Urinary bladder (tissue), 3 donors: ENCODE measurements at regions not wholly inside any gene's neighbourhood (a gene's known extent, or its start where the extent isn't known, plus 50 kb on each side); places are given as distances from the start of the nearest gene placed in this dataset.

Source experiments
- DNase-seq: peaks from one replicate; pipeline ENCODE4 v3.0.0-alpha.2; 2015; ENCODE audit errors: extremely low spot score
- H3K27ac ChIP-seq: one replicate; pipeline ENCODE4 v1.5.1; 2013; ENCODE audit warnings: low read depth, mild to moderate bottlenecking, moderate library complexity
- H3K36me3 ChIP-seq: one replicate; pipeline ENCODE4 v1.6.1; 2013; ENCODE audit warnings: mild to moderate bottlenecking, moderate library complexity; ENCODE audit not compliant: insufficient read depth
- H3K4me1 ChIP-seq: one replicate; pipeline ENCODE4 v1.6.1; 2013; ENCODE audit warnings: mild to moderate bottlenecking, moderate library complexity; ENCODE audit not compliant: insufficient read depth
- H3K4me3 ChIP-seq: one replicate; pipeline ENCODE4 v1.5.1; 2013; ENCODE audit warnings: low read depth, low read length
- WGBS: extraction: QIAGEN DNeasy Blood & Tissue Kit; methylation state at CpG from one replicate; pipeline ENCODE4 v1.1.7; 2013; 5-methylcytosine and 5-hydroxymethylcytosine counted together
- donor health status: healthy with polysubstance abuse.
- donor health status: healthy.

DNA sequence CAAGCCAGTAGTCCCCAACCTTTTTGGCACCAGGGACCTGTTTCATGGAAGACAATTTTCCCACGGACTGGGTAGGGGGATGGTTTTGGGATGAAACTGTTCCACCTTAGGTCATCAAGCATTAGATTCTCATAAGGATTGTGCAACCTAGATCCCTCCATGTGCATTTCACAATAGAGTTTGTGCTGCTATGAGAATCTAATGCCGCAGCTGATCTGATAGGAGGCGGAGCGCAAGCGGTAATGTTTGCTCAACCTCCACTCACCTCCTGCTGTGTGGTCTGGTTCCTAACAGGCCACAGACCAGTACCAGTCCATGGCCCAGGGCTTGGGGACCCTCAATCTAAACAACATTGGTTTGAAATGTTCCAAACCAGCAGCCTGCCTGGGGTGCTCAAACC, 137.0 kb upstream of the STXBP5 start:
- H3K36me3 ChIP-seq: no peaks in the 10 kb centered on the region
- WGBS: 92% methylated on average over 5 of the region's 5 CpGs
- H3K27ac ChIP-seq: no peak overlapping the region
- DNase-seq: no peak
- no peaks in the 10 kb centered on the region for H3K4me1 ChIP-seq
- H3K4me3 ChIP-seq: no peak overlapping the region

DNA sequence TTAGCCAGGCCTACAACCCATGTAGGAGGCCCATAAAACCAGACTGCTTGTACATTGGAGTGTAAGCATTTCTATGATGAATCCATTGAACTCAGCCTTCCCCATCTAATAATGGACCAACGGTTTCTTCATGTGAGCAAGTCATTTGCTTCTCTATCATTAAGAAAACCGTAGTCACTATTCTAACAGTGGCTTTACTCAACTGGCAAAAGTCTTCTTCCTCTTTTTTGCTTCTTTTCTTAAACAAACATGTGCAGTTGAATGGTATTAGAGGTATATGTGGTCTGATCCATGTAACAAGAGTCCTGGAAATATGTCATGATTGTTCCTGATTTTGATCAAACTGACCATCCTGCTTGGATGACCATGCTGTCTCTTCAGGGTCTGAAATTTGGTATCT, 132.4 kb upstream of the STXBP5 start:
- DNase-seq: no peak
- H3K36me3 ChIP-seq: no peaks in the 10 kb centered on the region
- H3K4me3 ChIP-seq: no peak overlapping the region
- no peaks in the 10 kb centered on the region for H3K4me1 ChIP-seq
- H3K27ac ChIP-seq: no peak overlapping the region
- WGBS: 76% methylated on average over 2 of the region's 2 CpGs

DNA sequence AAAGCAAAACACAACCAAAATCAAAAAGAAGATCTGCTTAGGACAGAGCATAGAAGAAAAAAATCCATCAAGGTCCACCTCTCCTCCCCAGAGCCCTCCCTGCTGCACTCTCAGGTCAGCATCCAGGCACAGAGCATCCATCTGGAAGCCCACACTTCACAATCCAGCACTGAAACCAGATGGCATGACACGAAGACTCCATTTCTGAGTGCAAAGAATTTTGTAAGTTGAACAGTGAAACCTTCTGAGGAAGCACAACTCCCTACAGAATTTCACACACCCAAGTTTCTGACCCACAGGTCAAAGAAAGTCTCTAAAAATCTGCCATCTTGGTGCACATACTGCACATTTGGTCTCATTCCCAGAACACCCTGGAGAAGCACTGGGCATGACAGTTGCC, 128.8 kb upstream of the STXBP5 start:
- no peak overlapping the region for H3K27ac ChIP-seq
- H3K4me1 ChIP-seq: no peaks in the 10 kb centered on the region
- no peak overlapping the region for H3K4me3 ChIP-seq
- DNase-seq: no peak
- WGBS: 75% methylated on average over 1 of the region's 1 CpG
- no peaks in the 10 kb centered on the region for H3K36me3 ChIP-seq

DNA sequence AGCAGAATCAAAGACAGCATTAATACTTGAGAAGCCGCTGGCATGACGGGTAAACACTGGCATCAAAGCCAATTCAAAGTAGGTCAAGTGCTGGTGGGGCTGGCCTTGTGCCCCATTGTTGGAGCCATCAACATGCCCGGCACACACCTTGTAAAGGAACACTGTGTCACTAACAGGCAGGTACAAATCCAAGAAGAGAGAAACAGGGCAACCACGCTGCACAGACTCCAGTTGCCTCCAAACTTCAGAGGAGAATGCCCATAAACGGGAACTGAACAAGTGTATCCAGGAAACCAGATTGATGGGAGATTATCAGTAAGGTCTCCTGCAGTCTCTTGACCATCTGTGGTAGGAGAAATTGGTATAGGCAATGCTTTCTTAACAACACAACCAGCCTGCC, 127.0 kb upstream of the STXBP5 start:
- Histone ChIP-seq H3K4me3 (no peak overlapping the region), H3K27ac (no peak overlapping the region), H3K36me3 (no peaks in the 10 kb centered on the region), H3K4me1 (no peaks in the 10 kb centered on the region)
- DNase-seq: no peak
- WGBS: 85% methylated on average over 5 of the region's 5 CpGs

DNA sequence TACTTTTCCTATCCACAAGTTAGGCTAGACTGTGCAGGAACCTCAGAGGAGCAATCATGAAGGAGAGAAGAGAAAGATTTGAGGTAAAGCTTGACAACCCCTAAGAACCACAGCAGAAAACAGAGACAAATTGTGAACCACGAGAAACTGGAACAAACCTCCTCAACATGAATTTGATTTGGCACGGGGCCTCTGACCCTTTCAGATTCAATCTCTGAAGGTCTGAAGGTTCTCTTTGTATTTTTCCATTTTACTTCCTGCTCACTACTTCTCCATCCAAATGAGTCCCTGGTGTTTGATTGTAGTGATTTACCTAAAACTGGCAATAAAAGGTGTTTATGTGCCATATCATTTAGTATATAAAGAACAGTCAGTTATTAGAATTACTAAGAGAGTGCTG, 126.1 kb upstream of the STXBP5 start:
- DNase-seq: no peak
- Histone ChIP-seq H3K36me3 (no peaks in the 10 kb centered on the region), H3K4me3 (no peak overlapping the region), H3K27ac (no peak overlapping the region), H3K4me1 (no peaks in the 10 kb centered on the region)
- WGBS: 71% methylated on average over 2 of the region's 2 CpGs

DNA sequence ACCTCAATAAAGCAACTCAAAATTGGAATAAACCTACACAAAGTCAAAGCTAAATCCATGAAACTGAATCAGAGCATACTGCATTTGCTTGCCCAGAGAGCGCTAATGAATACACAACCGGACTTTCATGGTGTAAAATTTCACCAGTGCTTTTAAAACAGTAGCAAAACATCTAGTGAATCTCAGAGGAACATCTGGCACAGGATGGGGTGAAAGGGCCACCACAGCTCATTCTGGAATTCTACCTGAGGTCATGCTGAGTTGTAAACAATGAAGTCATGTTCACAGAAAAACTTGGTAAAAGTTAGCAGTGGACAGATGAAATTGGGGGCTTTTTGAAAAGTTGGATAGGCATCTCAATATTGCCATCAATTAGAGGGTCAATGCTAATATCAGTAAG, 125.6 kb upstream of the STXBP5 start:
- Histone ChIP-seq H3K36me3 (no peaks in the 10 kb centered on the region), H3K4me3 (no peak overlapping the region), H3K4me1 (no peaks in the 10 kb centered on the region), H3K27ac (no peak overlapping the region)
- no peak for DNase-seq
- WGBS: 90% methylated on average over 2 of the region's 2 CpGs

DNA sequence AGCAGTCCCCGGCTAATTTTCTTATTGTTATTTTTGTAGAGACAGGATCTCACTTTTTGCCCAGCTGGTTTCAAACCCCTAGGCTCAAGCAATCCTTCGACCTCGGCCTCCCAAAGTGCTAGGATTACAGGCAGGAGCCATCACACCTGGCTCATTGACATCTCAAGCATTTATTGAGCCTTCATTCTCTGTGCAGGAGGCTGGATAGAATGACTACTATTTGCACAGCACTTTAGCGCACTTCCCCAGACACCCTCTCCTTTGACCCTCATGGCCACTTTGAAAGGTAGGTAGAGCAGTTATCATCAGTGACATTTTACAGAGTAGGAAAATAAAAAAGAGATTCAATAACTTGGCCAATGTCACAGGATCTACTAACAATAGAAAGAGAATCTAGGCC, 124.0 kb upstream of the STXBP5 start:
- H3K27ac ChIP-seq: no peak overlapping the region
- DNase-seq: no peak
- no peak overlapping the region for H3K4me3 ChIP-seq
- WGBS: 84% methylated on average over 4 of the region's 4 CpGs
- no peaks in the 10 kb centered on the region for H3K36me3 ChIP-seq
- no peaks in the 10 kb centered on the region for H3K4me1 ChIP-seq

DNA sequence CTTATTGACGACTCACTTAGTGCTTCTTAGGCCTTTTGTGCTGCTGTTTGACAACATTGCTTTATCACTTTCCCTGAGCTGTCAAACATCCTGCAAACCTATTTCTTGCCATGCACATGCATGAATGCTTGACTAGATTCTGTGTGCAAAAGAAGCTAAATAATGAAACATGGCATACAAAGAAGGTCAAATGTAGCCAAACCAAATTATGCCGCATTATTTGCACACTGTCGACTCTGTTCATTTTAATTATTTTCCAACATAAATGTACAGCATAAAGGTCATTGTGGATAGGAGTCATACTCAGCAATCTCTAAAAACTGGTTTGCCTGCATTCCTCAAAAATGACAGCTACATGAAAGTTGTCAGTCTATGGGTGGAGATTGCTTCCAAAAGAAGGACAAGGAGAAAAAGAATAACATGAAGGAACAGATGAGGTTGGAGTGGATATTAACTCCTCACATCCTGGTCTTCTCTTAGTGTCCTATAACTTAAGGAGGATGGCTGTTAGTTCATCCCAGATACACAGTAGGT, 123.1 kb upstream of the STXBP5 start:
- H3K27ac ChIP-seq: no peak overlapping the region
- DNase-seq: no peak
- no peaks in the 10 kb centered on the region for H3K36me3 ChIP-seq
- WGBS: 73% methylated on average over 3 of the region's 3 CpGs
- H3K4me3 ChIP-seq: no peak overlapping the region
- H3K4me1 ChIP-seq: no peaks in the 10 kb centered on the region

DNA sequence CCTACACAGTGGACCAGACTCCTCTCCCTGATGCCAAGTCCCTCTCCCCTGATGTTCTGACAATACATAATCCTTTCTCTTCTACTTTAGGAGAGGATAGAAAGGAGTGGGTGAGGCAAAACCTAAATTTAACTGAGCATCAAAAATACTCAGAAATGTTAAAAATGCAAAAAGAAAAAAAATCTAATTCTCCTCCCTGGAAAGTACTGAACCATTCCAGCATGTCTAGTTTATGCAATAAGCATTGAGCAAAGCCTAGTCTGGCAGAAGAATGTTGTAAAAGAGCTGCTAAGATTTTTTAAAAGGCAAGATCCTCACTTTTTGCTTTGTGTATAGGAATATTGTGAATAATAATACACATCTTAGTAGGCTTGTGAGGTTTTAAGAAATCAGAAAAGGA, 116.6 kb upstream of the STXBP5 start:
- Histone ChIP-seq H3K4me3 (no peak overlapping the region), H3K4me1 (no peaks in the 10 kb centered on the region), H3K27ac (no peak overlapping the region), H3K36me3 (no peaks in the 10 kb centered on the region)
- no peak for DNase-seq

DNA sequence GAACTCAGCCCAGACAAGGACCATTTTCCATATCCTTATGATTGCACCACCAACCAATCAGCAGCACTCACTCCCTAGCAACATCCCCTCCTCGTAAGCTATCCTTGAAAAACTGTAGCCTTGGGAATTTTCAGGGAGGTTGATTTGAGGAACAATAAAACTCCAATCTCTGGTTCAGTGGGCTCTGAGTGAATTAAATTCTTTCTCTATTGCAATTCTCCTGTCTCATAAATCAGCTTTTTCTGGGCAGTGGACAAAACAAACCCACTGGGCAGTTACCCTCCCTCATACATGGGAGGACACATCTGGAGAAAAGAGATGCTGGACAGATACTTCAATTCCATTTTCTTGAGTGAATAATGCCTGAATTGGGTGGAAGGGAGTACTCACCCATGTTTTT, 115.4 kb upstream of the STXBP5 start:
- 85% methylated on average over 1 of the region's 1 CpG for WGBS
- H3K4me3 ChIP-seq: no peak overlapping the region
- DNase-seq: no peak
- H3K36me3 ChIP-seq: no peaks in the 10 kb centered on the region
- no peaks in the 10 kb centered on the region for H3K4me1 ChIP-seq
- no peak overlapping the region for H3K27ac ChIP-seq

DNA sequence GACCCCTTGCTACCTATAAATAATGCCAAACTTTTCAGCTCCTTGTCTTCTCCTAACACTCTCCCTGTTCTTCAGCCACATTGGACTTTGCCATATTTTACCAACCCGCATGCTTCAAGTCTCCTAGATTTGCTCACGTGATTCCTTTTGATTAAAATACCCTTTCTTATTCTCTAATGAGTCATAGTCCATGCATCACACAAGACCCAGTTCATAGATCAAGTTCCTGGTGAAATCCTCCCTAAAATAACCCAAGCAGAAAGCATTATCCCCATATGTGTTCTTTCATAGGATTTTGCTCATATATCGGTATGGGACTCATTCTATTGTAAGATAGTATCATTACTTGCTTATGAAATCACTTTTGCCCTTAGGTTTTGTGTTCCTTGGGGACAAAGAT, 108.9 kb upstream of the STXBP5 start:
- Histone ChIP-seq H3K27ac (no peak overlapping the region), H3K4me3 (no peak overlapping the region), H3K4me1 (no peaks in the 10 kb centered on the region), H3K36me3 (no peaks in the 10 kb centered on the region)
- 95% methylated on average over 3 of the region's 3 CpGs for whole genome bisulfite sequencing
- no peak for DNase-seq

DNA sequence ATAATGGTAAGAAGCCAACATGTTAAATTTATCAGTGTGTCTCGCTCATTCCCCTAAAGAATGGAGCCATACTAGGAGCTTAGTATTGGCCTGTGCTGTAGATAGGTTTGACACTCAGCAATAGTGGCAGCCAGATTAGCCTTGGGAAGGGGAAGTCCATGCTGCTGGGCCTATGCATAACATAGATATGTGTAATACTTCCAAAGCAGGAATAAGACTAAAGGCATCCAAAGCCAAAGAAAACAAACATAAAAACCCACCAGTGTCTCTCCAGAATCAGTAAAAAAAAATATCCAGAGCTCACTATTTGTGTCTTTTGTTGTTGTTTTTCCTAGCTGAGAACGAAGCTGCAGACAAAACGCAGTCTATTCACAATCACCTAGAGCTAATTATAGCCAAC, 104.2 kb upstream of the STXBP5 start:
- no peak for DNase-seq
- no peak overlapping the region for H3K4me3 ChIP-seq
- no peak overlapping the region for H3K27ac ChIP-seq
- whole genome bisulfite sequencing: 76% methylated on average over 3 of the region's 3 CpGs
- H3K36me3 ChIP-seq: no peaks in the 10 kb centered on the region
- H3K4me1 ChIP-seq: no peaks in the 10 kb centered on the region

DNA sequence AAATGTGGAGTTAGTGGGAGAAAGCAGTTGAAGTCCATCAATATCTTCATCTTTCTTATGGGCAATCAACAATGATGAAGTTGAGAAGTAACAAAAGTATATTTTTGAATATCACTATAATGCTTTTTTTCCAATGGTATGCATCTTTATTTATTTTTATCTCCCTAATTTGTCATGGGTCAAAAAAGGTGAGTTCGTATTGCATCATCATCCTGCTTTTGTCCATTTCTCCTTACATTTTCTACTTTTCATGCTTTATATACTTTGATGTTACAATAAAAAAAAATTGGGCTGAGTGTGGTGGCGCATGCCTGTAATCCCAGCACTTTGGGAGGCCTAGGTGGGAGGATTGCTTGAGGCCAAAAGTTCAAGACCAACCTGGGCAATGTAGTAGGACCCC, 101.2 kb upstream of the STXBP5 start:
- H3K36me3 ChIP-seq: no peaks in the 10 kb centered on the region
- H3K4me1 ChIP-seq: no peaks in the 10 kb centered on the region
- WGBS: 93% methylated on average over 2 of the region's 2 CpGs
- DNase-seq: no peak
- H3K27ac ChIP-seq: no peak overlapping the region
- H3K4me3 ChIP-seq: no peak overlapping the region

DNA sequence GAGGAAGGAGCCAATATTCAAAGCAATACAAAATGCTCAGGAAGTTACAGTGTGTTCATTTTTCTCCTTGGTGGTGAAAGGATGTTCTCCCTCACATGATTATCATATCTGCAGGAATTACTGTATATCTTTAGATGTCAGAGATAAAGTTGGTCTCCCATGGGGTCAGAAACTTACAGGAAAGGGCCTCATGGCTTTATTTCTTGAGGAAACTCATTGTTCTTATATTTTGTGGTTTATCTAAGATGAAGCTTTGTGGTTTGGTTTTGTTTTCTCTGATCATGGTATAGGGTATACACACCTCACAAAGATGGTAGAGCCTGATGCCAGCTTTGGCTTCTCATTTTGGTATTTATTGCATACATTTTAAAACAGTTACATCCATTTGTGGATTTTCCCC, 100.5 kb upstream of the STXBP5 start:
- Histone ChIP-seq H3K36me3 (no peaks in the 10 kb centered on the region), H3K4me1 (no peaks in the 10 kb centered on the region), H3K27ac (no peak overlapping the region), H3K4me3 (no peak overlapping the region)
- no peak for DNase-seq

DNA sequence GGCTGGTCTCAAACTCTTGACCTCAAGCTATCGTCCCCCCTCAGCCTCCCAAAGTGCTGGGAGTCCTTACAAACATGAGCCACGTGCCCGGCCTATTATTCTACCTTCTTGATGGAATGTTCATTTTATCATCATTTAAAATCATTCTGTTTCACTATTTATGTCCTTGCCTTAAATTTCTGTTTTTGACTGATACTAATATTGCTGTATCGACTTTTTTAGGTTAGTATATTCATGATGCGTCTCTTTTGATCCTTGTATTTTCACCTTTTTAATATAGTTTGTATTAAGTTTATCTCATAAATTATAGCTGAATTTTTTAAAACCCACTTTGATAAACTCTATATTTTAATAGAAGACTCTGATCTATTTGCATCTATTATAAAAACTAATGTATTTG, 98.4 kb upstream of the STXBP5 start:
- H3K4me1 ChIP-seq: no peaks in the 10 kb centered on the region
- H3K27ac ChIP-seq: no peak overlapping the region
- 93% methylated on average over 5 of the region's 5 CpGs for WGBS
- DNase-seq: no peak
- H3K36me3 ChIP-seq: no peaks in the 10 kb centered on the region
- no peak overlapping the region for H3K4me3 ChIP-seq
